OCI-LY3 (cell line): ENCODE measurements at regions not wholly inside any gene's neighbourhood (a gene's known extent, or its start where the extent isn't known, plus 50 kb on each side); places are given as distances from the start of the nearest gene placed in this dataset.

Source experiments
- EZH2phosphoT487 ChIP-seq: fragments of 200-600 bp; shearing (Covaris generic); IDR thresholded peaks from 2 replicates; pipeline ENCODE4 v1.6.1; 2018; ENCODE audit warnings: antibody characterized with exemption, mixed run types, low read depth
- TF ChIP-seq, protein P1 (sequence below): fragments of 200-600, 300-600 bp; sonication (generic); IDR thresholded peaks from 2 replicates; pipeline ENCODE4 v1.5.1; 2014; ENCODE audit warnings: antibody characterized with exemption, low read length, low read depth

DNA sequence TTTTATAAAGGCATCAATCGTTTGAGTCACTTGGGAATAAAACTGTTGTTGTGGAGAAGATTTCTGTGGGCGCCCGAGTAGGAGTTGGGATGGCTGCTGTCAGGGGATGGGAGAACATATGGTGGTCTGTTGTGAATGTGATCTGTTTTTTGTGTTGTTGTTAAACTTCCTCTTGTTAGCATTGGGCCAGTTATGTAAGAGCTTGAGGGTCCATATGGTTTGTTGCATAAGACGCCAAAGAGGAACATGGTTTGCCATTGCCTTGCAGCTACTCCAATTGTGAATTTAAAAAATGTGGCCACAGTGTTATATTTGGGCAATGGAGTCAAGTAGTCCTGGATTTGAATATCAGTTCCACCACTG is 136.1 kb upstream of the JUN start:
- TF ChIP-seq, protein P1, sequence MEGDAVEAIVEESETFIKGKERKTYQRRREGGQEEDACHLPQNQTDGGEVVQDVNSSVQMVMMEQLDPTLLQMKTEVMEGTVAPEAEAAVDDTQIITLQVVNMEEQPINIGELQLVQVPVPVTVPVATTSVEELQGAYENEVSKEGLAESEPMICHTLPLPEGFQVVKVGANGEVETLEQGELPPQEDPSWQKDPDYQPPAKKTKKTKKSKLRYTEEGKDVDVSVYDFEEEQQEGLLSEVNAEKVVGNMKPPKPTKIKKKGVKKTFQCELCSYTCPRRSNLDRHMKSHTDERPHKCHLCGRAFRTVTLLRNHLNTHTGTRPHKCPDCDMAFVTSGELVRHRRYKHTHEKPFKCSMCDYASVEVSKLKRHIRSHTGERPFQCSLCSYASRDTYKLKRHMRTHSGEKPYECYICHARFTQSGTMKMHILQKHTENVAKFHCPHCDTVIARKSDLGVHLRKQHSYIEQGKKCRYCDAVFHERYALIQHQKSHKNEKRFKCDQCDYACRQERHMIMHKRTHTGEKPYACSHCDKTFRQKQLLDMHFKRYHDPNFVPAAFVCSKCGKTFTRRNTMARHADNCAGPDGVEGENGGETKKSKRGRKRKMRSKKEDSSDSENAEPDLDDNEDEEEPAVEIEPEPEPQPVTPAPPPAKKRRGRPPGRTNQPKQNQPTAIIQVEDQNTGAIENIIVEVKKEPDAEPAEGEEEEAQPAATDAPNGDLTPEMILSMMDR: no peak
- TF ChIP-seq EZH2phosphoT487: no peak
